DMS 273 treated with DMSO at 0.1 percent for 48 hours (cell line): ENCODE measurements at regions not wholly inside any gene's neighbourhood (a gene's known extent, or its start where the extent isn't known, plus 50 kb on each side); places are given as distances from the start of the nearest gene placed in this dataset.

Experiments
- DNase-seq: peaks from one replicate; lab custom pipeline; 2025; lab: John Stamatoyannopoulos, UW

- DNase-seq: no peak
Measured at GRCh38 chr6:88558981-88559380, 392.8 kb upstream of the CNR1 start.

- no peak for DNase-seq
Measured at GRCh38 chr6:88556663-88557062, 390.5 kb upstream of the CNR1 start.

- DNase-seq: no peak
Measured at GRCh38 chr6:88548891-88549505, 382.9 kb upstream of the CNR1 start.

- DNase-seq: no peak
Measured at GRCh38 chr6:88547768-88548167, 381.6 kb upstream of the CNR1 start.

GRCh38 chr6:88545991-88546390 is 379.8 kb upstream of the CNR1 start:
- no peak for DNase-seq

GRCh38 chr6:88544986-88545612 is 379.0 kb upstream of the CNR1 start:
- DNase-seq: no peak

GRCh38 chr6:88539295-88539764 is 373.2 kb upstream of the CNR1 start:
- DNase-seq: no peak

- no peak for DNase-seq
Measured at GRCh38 chr6:88538840-88539239, 372.7 kb upstream of the CNR1 start.

- DNase-seq: no peak
Measured at GRCh38 chr6:88538130-88538706, 372.1 kb upstream of the CNR1 start.

- DNase-seq: no peak
Measured at GRCh38 chr6:88536071-88536625, 370.0 kb upstream of the CNR1 start.

GRCh38 chr6:88535306-88535705 is 369.2 kb upstream of the CNR1 start:
- no peak for DNase-seq

- no peak for DNase-seq
Measured at GRCh38 chr6:88532241-88532860, 366.2 kb upstream of the CNR1 start.

- no peak for DNase-seq
Measured at GRCh38 chr6:88529726-88530125, 363.6 kb upstream of the CNR1 start.

- DNase-seq: no peak
Measured at GRCh38 chr6:88520445-88520844, 354.3 kb upstream of the CNR1 start.

- no peak for DNase-seq
Measured at GRCh38 chr6:88520017-88520338, 353.8 kb upstream of the CNR1 start.

GRCh38 chr6:88519301-88520016 is 353.3 kb upstream of the CNR1 start:
- no peak for DNase-seq

GRCh38 chr6:88517737-88518136 is 351.6 kb upstream of the CNR1 start:
- DNase-seq: no peak

GRCh38 chr6:88513920-88514319 is 347.8 kb upstream of the CNR1 start:
- DNase-seq: no peak

- DNase-seq: no peak
Measured at GRCh38 chr6:88513471-88513870, 347.3 kb upstream of the CNR1 start.

GRCh38 chr6:88512951-88513350 is 346.8 kb upstream of the CNR1 start:
- DNase-seq: no peak

- DNase-seq: no peak
Measured at GRCh38 chr6:88502391-88502790, 336.2 kb upstream of the CNR1 start.
